GM18502 (cell line): ENCODE measurements at regions not wholly inside any gene's neighbourhood (a gene's known extent, or its start where the extent isn't known, plus 50 kb on each side); places are given as distances from the start of the nearest gene placed in this dataset.

Experiments
- ATAC-seq: cut with Tn5 transposase; IDR thresholded peaks from one replicate; pipeline ENCODE4 v1.9.1; 2021; ENCODE audit warnings: mild to moderate bottlenecking; ENCODE audit not compliant: unreplicated experiment, poor library complexity

DNA sequence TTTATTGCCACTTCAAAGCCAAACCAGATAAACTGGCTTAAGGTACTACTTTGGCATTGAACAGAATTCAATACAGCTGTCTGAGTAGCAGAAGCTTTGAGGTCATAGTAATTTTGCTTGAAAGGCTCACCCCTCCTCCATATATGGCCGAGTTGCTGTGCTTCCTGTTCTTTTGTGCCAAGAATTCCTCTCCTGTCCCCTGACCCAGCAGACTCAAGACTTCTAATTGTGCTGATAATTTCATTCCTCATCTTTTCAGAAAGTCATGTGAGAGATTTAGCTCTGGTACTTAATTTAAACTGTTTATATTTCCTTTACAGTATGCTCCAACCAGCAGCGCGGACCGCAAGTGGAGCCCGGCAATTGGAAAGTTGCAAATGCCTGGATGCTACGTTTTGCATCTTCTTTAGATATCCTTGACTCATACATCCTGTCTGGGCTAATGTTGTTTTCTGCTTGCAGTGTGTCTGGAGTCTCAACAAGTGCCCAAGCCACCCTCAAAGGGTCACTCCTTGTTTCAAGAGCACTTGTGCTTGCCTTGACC is 373.4 kb downstream of the PDGFC start:
- no peak for ATAC-seq

DNA sequence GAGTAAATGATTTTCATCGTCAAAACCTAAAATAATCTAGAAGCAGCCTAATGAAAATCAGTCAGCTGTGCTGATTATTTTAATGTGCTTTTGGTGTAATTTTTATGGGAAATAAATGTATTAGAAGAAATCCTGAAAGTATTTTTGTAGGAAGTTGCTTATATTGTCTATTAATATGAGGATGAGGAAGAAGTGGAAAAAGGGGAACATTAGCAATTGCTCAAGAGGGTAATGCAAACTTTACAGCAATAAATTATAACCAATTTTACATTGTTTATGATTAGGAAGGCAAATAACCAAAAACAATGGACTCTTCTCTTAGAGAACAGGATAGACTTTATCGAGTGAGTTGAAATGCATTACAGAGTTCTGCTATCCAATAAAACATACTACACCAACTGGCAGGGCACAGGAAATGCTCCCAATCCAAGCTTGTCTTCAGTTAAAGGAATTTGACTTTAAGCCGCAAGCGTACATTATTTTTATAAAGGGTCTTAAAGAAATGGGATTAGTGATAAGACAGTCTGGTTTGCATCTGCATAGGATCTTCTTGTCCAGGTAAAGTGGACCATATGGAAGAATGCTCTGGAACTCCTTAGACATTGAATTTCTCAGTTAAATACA is 374.8 kb downstream of the PDGFC start:
- ATAC-seq = no peak

DNA sequence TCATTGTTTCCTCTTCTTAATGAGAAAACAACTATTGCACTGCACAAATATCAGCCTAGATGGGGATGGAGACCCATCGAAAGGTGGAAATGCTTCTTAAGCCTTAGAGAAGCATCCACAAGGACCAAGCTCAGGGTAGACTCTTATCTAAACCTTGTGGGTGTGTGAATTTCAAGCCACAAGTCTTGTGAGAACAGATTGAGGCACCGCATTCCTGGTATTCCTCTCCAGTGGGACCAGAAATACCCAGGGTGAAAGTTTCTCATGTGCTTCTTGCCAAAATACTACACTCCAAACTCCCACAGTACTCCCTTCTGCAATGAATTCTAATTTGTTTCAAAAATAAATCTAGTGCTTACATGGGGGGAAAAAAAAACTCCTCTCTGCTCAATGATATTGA is 375.6 kb downstream of the PDGFC start:
- no peak for ATAC-seq

DNA sequence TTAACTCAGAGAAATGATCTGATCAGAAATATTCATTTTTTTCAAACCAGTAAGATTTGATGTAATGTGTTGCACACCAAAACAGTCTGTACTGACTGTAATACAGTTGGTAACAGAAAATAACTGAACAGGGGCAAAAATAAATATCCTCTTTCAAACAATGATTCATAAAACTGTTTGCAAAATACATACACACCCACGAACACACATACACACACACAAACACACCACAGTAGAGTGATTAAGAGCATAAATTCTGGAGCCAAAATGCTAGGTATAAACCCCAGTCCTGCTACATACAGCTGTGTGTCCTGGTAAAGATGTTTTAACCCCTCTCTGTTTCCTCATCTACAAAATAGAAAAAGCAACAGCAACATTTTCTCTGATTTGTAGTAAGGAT is 376.6 kb downstream of the PDGFC start:
- ATAC-seq = no peak

DNA sequence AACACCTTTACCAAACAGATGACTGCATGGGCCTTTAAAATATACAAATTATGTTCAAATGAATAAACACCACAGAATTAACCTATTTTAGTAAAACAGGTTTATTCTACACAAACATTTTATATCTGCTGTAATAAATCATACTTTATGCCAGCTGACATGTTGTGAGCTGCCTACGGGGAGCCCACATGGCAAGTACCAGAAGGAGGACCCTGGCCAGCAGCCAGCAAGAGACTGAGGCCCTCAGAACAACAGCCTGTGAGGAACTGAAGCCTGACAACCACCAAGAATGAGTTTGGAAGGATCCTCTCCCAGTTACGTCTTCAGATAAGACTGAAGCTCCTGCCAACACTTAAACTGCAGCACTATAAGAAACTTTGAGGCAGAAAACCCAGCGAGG is 377.0 kb downstream of the PDGFC start:
- ATAC-seq = no peak

DNA sequence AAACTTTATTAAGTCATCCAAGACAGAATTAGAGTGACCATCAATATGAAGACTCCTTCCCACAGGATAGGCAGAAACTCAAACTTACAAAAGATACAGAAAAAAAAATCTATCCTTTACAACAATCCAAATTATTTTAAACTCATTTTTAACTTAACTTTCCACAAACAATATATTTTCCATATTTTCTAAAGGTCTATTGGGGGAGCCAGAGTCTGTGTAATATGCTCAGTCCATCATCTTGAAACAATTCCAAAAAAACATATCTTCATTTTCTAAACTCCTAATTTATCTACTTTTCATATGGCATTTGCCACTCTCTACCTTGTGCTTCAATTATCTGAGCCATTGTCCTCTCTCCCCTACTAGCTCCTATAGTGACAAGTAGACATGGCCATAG is 378.1 kb downstream of the PDGFC start:
- ATAC-seq = no peak

DNA sequence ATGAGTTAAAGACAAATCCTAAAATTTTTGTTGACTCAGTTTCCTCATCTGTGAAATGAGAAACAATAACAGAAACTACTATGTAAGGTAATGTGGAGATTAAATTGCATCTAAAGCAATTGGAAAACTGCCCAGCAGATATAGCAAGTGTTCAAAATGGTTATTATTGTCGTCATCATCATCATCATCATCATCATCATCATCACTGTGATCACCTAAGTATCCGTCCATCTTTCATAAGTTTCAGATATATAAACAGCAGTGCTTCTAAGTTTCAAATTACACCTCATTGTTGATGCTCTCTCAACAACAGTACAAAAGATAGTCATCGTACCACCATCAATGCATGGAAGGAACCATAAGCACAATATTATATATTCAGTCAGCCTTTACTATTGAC is 379.9 kb downstream of the PDGFC start:
- ATAC-seq = no peak

DNA sequence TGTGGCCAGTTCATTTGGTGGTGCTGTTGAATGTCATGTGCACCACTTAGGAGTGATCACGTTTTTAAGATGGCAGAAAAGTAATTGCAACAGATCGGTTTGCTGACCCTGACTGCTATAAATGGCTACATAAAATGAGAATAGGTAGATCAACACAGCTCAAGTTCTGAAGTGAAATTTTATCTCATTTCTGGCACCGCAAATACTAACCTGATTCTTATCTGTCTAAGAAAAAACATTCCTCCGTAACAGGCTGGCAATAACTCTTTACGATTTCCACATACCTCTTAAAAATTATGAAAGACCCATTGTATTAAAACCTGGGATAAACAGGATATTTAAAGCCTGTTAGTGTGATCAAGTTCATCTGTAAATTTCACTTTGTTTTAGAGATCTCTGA is 387.5 kb downstream of the PDGFC start:
- no peak for ATAC-seq

DNA sequence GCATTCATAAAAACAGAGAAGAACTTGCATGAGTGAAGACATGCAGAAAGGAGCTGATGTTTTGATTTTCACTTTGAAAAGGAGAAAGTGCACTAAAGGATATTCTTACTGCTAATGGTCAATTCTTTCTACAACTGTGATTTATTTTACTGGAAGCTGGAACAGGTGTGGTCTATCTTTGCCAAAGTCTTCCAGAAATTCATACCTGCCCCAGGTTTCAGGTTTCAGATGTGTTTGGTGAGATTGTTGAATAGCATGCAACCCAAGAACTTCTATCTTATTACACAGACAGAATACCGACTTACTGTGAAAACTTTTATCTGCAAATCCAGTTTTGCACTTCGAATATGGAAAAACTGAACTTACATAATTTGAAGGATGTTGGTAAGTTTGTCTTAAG is 388.3 kb downstream of the PDGFC start:
- no peak for ATAC-seq

DNA sequence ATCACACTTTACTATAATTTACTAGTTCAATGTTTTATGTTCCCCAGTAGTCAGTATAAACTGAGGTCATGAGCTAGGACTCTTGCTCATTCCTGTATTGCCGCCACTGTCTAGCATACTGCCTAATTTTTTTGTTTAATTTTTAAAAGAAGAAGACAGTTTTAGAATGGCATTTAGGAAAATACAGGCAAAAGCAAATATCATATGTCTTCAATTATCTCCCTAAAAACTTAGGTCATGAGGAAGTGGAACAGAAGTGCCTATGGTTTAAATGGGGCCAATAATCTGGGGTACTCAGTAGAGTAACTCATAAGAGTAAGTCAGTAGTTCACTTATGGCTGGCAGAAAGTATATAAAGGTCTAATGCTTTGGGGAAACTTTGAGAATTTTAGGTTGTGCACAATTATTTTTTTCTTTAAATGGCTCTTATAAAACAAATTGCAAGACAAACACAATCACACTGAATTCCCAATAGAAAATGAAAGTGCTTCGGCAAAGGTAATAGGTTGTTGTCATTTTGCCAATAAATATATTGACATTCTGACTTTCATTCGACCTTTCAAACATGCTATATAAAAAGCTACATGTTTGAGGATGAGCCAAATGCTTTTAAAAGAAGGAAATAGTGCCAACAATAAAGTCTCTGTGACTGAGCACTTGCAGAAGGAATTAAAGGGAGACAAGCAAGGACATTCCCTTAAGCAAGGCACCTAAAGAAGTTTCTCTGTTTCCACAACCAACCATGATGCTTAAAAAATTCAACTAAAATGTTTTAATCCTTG is 390.1 kb downstream of the PDGFC start:
- no peak for ATAC-seq

DNA sequence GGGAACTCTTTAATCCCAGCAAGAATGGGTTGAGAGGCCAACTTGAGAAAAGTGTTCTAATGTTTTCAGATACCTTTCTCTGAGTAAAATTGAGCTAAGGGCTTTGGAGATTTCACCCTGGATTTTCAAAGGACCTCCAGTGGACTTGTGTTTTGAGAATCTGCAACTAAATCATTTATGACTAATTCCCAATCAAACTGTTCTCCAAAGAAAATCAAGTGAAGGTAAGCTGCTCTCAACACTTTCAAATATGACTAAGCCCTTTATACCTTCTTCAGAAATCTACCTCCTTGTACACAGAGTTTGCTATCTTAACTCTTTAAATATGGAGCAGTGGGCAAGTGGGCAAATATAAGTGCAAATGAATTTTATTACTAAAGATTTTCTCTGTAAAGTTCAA is 392.9 kb downstream of the PDGFC start:
- ATAC-seq = no peak

DNA sequence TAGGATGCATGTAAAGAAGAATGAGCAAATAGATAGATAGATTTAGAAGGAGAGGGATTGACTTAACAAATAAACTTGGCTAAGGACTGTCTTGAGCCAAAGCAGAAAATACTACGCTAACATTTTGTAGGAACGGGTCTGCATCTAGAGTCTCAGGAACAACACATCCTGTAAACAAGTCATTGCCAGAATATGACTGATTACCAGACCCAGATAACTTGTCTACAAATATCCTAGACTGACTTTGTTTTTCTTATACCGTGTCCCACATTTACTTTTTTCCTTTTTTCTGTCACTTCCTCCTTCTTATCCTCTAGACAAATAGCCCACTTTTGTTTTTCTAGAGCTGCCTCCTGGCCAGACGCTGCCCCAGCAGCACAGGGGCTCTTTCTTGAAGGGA is 393.6 kb downstream of the PDGFC start:
- no peak for ATAC-seq

DNA sequence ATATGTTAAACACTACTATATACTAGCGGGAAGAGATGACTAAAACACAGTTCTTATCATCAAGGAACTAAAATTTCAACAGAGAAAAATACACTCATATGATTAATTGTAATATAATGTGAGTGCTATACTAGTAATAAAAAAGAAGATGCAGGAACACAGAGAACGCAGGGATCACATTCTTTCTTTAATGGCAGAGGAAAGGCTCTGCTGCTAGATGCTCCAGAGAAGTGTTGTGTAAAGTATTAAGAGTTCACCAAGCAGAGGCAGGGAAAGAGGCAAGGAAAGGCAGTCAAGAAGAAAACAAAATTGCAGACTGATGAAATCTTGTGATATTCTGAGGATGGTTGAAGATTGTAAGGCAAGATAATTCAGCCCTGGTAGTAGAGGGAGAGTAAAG is 394.7 kb downstream of the PDGFC start:
- no peak for ATAC-seq

DNA sequence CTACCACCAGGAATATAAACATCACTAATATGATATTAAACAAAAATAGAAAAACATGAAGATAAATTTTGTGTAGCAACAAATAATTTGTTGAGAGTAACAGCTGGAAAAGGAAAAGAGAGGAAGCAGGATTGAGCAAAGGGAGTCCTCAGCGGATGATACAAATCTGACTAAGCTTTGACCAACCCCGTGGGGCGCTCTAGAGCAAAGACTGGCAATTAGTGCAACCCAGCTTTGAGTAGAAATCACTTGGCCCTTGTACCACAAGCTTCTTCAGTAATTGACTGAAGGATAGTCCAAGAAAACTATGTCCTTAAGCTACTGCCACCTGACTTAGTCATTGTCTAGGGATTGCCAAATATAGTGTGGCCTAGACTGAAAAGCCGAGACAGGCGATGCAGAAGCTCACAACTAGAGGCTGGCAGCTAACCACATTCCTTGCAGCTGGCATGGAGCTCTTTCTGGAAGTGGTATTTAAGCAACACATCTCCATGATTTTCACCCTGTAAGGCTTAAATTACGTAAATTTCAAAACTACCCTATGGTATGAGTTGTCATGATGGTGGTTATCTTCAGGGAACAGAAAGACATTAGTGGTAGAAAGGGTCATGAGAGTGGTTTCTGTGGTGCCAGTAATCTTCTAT is 396.0 kb downstream of the PDGFC start:
- ATAC-seq = no peak

DNA sequence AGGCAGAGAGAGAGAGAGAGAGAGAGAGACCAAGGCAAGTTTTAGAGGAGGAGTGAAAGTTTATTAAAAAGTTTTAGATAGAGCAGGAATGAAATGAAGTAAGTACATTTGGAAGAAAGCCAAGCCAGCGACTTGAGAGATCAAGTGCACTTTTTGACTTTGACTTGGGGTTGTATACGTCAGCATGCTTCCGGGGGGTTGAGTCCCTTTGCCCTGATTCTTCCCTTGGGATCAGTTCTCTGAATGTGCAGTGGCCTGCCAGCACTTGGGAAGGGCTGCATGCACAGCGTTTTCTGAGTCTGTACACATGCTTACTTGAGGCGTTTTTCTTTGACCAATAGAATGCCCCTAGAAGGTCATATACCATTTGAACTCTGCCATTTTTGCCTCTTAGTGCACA is 400.5 kb downstream of the PDGFC start:
- no peak for ATAC-seq

DNA sequence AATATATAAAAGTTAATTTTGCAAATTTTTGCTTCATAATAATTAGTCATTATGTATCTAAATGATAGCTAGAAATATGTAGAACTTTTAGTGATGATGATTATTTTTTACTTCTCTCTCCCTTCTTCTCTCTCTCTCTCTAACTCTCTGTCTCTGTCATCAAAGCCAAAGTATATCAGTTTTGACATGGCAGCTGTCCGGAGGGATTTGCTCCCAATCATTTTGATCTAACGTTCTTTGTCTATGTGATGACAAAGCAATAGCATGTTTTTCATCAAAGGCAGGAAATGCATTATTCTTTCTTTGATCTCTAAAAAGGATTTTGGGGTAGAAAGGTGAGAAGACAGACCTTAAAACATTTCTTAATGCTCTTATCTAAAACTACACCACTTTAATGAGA is 402.1 kb downstream of the PDGFC start:
- ATAC-seq = no peak

DNA sequence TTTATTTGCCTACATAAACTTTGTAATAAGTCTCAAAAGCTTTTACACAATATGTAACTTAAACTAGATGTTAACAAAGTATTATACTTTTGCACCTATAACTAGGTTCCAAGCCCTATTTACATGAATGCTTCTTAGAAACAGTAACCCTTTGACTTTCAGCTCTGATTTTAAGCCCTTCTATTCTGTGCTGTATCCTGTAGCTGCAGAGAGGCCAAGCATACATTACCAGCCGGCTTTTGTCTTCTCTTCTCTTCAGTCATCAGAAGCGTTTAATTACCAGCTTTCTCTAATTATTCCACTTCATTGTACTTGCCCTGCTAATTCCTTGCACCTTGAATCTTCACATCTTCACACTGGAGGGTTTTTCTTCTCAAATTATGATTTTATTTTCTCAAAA is 403.1 kb downstream of the PDGFC start:
- no peak for ATAC-seq

DNA sequence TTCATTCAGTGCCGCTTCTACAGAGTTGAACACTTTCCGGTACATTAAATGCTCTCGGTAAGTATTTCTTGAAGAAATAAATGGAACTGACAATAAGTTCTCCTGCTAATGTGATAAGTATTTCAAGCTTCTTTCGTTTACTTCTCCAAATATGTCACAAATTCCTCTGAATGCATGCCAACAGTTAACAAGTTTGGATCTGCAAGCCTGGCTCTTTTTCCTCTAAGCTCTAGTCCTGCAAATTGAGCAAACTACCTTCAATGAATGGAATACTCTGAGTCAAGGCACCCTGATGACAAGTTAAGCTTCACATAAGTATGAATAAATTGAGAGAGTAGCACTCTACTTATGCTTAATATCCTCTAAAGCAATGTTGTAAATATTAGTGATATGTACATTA is 403.6 kb downstream of the PDGFC start:
- no peak for ATAC-seq

DNA sequence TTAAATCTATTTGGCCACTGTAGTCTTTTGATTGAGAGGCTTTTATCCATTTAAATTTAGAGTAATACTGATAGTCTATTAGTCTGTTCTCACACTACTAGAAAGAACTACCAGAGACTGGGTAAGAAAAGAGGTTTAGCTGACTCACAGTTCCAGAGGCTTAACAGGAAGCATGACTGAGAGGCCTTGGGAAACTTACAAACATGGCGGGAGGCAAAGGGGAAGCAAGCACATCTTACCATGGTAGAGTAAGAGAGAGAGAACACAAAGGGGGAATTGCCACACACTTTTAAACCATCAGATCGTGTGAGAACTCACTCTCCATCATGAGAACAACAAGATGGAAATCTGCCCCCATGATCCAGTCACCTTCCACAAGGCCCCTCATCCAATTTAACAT is 410.9 kb downstream of the PDGFC start:
- no peak for ATAC-seq

DNA sequence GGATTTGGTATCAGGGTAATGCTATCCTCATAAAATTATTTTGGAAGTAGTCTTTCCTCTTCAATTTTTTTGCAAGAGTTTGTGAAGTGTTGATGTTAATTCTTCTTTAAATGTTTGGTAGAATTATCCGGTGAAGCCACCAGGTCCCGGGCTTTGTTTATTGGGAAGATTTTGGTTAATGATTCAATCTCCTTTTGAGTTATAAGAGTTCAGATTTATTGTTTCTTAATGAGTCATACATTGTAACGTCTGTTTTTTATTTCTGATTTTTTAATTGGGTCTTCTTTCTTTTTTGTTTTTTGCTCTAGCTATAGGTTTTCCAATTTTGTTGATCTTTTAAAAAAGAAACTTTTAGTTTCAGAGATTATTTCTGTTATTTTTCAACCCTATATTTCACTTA is 412.3 kb downstream of the PDGFC start:
- no peak for ATAC-seq

DNA sequence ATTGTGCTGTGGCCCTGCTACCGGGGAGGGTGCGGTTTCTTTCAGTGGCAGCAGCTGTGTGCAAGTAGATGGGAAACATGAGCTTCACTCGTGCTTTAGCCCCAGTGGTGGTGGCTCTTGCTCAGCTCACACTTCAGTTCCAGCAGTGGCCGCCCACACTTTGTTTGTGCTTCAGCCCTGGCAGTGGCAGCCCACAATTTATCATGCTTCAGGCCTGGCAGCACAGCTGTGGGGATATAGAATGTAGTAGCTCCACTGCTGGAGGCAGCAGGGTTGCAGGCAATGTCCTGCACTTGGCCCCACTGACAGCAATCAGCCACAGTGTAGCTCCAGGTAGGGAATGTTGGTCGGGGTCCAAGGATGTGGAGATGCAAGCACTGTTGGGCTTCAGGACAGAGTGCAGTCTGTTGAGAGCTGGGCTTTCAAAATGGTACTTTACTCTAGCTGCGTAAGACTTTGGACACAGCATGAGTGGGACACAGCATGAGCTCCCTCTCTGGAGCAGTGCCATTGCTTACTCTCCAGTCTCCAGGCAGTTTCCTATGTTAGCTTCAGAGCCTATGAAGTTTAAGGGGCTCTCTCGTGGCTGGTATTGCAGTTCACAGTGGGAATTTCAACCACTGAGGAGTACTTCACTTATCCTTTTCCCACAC is 413.1 kb downstream of the PDGFC start:
- ATAC-seq = no peak
